ENCODE measurements at regions not wholly inside any gene's neighbourhood (a gene's known extent, or its start where the extent isn't known, plus 50 kb on each side); places are given as distances from the start of the nearest gene placed in this dataset.

DNA sequence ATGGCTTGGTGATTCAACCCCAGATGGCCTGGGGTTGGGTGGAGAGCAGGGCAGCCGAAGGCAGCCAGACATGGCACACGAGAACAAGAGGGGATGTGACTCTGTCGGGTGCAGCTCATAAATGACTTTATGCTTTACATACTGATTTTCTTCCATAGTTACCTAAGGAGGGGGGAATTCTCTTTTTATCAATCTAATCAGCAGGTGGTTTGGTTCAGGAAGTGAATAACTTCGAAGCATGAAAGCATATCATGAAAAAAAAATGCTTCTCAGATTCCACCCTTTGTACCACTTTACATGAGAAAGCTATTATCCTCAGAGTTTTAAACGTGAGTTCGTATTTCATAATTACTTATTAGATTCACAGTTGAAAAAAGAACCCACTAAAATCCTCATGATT, 908.9 kb upstream of the LCORL start:
- H3K27ac Mint-ChIP-seq (ENCODE audit: unreplicated experiment) = no peak overlapping the region
- H3K4me3 Mint-ChIP-seq (ENCODE audit: unreplicated experiment) = no peak overlapping the region
- H3K9me3 Mint-ChIP-seq (ENCODE audit: unreplicated experiment) = no peaks in the 10 kb centered on the region
- H3K36me3 Mint-ChIP-seq (ENCODE audit: low read depth, unreplicated experiment) = no peaks in the 10 kb centered on the region
- no peaks in the 10 kb centered on the region for H3K27me3 Mint-ChIP-seq (ENCODE audit: unreplicated experiment)
- TF ChIP-seq, protein P1, sequence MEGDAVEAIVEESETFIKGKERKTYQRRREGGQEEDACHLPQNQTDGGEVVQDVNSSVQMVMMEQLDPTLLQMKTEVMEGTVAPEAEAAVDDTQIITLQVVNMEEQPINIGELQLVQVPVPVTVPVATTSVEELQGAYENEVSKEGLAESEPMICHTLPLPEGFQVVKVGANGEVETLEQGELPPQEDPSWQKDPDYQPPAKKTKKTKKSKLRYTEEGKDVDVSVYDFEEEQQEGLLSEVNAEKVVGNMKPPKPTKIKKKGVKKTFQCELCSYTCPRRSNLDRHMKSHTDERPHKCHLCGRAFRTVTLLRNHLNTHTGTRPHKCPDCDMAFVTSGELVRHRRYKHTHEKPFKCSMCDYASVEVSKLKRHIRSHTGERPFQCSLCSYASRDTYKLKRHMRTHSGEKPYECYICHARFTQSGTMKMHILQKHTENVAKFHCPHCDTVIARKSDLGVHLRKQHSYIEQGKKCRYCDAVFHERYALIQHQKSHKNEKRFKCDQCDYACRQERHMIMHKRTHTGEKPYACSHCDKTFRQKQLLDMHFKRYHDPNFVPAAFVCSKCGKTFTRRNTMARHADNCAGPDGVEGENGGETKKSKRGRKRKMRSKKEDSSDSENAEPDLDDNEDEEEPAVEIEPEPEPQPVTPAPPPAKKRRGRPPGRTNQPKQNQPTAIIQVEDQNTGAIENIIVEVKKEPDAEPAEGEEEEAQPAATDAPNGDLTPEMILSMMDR (IDR thresholded peaks at IDR 0.05; ENCODE audit: unreplicated experiment) = no peak
- peaks cover 5% of the 10 kb centered on the region for H3K4me1 Mint-ChIP-seq (ENCODE audit: unreplicated experiment)
- no peak for DNase-seq (ENCODE audit: low spot score)

DNA sequence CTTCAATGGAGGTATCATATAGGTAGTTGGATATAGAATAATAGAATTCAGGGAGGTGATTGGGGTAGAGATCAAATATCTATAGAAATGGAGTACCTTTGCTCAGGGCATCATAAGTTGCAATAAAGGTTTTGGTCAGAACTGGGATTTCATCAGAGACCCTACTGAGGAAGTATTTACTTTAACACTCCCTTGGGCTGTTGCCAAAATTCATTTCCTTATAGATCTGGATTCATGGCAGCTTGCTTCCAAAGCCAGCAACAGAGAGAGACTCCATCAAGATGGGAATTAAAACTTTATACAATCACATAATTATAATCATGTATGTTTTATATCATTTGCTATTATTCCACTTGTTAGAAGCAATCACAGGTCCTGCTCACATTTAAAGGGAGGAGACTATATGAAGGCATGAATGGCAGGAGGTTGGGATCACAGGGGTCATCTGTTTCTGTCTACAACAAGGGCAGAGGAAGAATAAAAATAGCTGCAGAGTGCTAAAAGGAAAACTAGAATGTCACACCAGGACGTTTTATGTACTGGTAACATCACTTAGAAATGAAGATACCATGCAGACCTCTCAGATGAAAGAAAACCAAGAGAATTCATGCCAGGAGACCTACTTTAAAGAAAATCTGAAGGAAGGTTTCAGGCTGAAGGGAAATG, 902.1 kb upstream of the LCORL start:
- H3K4me1 Mint-ChIP-seq (ENCODE audit: unreplicated experiment) = no peaks in the 10 kb centered on the region
- no peak overlapping the region for H3K4me3 Mint-ChIP-seq (ENCODE audit: unreplicated experiment)
- H3K36me3 Mint-ChIP-seq (ENCODE audit: low read depth, unreplicated experiment) = no peaks in the 10 kb centered on the region
- no peaks in the 10 kb centered on the region for H3K27me3 Mint-ChIP-seq (ENCODE audit: unreplicated experiment)
- DNase-seq (ENCODE audit: low spot score) = no peak
- no peaks in the 10 kb centered on the region for H3K9me3 Mint-ChIP-seq (ENCODE audit: unreplicated experiment)
- H3K27ac Mint-ChIP-seq (ENCODE audit: unreplicated experiment) = no peak overlapping the region
- TF ChIP-seq, protein P1 (IDR thresholded peaks at IDR 0.05; ENCODE audit: unreplicated experiment) = no peak

DNA sequence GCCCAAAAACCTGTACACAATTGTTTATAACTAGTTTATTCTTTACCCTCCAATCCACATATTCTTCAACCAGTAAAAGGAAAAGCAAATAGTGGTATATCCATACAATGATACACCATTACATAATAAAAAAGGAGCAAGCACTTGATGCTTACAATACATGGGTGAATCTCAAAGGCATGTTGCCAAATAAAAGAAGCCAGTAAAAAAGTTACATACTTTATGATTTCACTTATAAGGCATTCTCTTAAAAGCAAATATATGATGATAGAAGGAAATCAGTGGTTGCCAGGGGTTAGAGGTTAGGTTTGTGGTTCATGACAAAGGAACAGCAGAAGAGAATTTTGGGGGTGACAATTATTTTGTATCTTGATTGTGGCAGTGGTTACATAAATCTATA, 896.1 kb upstream of the LCORL start:
- Mint-ChIP-seq H3K36me3 (ENCODE audit: low read depth, unreplicated experiment) (no peaks in the 10 kb centered on the region), H3K27me3 (ENCODE audit: unreplicated experiment) (no peaks in the 10 kb centered on the region), H3K4me1 (ENCODE audit: unreplicated experiment) (no peaks in the 10 kb centered on the region), H3K4me3 (ENCODE audit: unreplicated experiment) (no peak overlapping the region), H3K9me3 (ENCODE audit: unreplicated experiment) (no peaks in the 10 kb centered on the region), H3K27ac (ENCODE audit: unreplicated experiment) (no peak overlapping the region)
- no peak for DNase-seq (ENCODE audit: low spot score)
- TF ChIP-seq, protein P1 (IDR thresholded peaks at IDR 0.05; ENCODE audit: unreplicated experiment) = no peak

DNA sequence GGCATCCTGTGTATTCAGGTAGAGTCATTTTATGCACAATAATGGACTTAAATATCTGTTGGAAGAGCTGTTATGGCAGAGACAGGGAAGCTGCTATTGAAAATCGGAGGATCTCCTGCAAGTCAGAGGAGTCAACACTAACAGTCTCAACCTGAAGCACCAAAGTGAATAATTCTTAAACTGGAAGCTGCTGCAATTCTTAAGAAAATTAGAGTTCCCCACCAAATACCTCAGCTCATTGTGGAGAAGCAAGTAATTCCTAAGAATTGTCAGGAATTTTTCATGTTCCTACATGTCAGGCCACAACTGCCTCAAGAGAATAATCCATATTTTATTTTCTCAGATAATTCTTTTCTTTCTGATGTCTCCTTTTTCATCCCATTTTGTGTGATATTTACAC, 892.6 kb upstream of the LCORL start:
- Mint-ChIP-seq H3K9me3 (ENCODE audit: unreplicated experiment) (peaks cover 5% of the 10 kb centered on the region), H3K4me3 (ENCODE audit: unreplicated experiment) (no peak overlapping the region), H3K36me3 (ENCODE audit: low read depth, unreplicated experiment) (peaks cover 4% of the 10 kb centered on the region), H3K4me1 (ENCODE audit: unreplicated experiment) (no peaks in the 10 kb centered on the region), H3K27me3 (ENCODE audit: unreplicated experiment) (no peaks in the 10 kb centered on the region), H3K27ac (ENCODE audit: unreplicated experiment) (no peak overlapping the region)
- TF ChIP-seq, protein P1 (IDR thresholded peaks at IDR 0.05; ENCODE audit: unreplicated experiment) = no peak
- no peak for DNase-seq (ENCODE audit: low spot score)

DNA sequence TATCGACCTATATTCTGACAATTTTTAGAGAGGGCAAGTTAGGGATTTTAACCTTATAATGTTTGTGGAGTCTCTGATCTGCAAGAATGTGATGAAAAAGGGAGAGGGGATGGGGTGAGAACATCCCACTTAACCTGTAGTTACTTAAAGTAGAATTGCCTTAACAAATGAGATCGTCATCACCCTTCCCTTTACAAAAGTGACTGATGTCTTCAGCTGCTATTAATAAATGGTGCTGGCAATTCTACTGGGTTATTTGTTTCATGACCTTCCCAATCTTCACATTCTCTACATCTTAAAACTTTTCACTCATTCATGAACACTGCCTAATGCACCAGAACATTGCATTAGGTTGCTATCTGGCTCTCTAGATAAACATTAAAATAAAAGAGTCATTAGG, 873.4 kb upstream of the LCORL start:
- TF ChIP-seq, protein P1 (IDR thresholded peaks at IDR 0.05; ENCODE audit: unreplicated experiment) = no peak
- Mint-ChIP-seq H3K27ac (ENCODE audit: unreplicated experiment) (no peak overlapping the region), H3K36me3 (ENCODE audit: low read depth, unreplicated experiment) (no peaks in the 10 kb centered on the region), H3K4me1 (ENCODE audit: unreplicated experiment) (no peaks in the 10 kb centered on the region), H3K27me3 (ENCODE audit: unreplicated experiment) (no peaks in the 10 kb centered on the region), H3K4me3 (ENCODE audit: unreplicated experiment) (no peak overlapping the region), H3K9me3 (ENCODE audit: unreplicated experiment) (no peaks in the 10 kb centered on the region)
- DNase-seq (ENCODE audit: low spot score) = no peak

All from endothelial cell (in vitro differentiated cells).